ENCODE measurements at regions not wholly inside any gene's neighbourhood (a gene's known extent, or its start where the extent isn't known, plus 50 kb on each side); places are given as distances from the start of the nearest gene placed in this dataset.
A peak's percentile ranks its signal among the peaks of the same experiment; 100 is the strongest.

GRCh38 chr2:71791501-71792135 is 338.3 kb downstream of the DYSF start:
- DNase-seq (ENCODE audit: low read depth): no peak

GRCh38 chr2:71791061-71791450 is 337.7 kb downstream of the DYSF start:
- DNase-seq (ENCODE audit: low read depth): no peak

- no peak for DNase-seq (ENCODE audit: low read depth)
These were observed 337.1 kb downstream of the DYSF start for GRCh38 chr2:71790226-71791060.

GRCh38 chr2:71789556-71790204 is 336.3 kb downstream of the DYSF start:
- DNase-seq (ENCODE audit: low read depth): no peak

GRCh38 chr2:71788601-71789240 is 335.4 kb downstream of the DYSF start:
- DNase-seq (ENCODE audit: low read depth): no peak

GRCh38 chr2:71788186-71788525 is 334.8 kb downstream of the DYSF start:
- no peak for DNase-seq (ENCODE audit: low read depth)

GRCh38 chr2:71787476-71788185 is 334.3 kb downstream of the DYSF start:
- DNase-seq (ENCODE audit: low read depth): no peak

GRCh38 chr2:71787108-71787415 is 333.7 kb downstream of the DYSF start:
- DNase-seq (ENCODE audit: low read depth): no peak

- DNase-seq (ENCODE audit: low read depth): no peak
These were observed 333.1 kb downstream of the DYSF start for GRCh38 chr2:71786291-71787107.

- DNase-seq (ENCODE audit: low read depth): no peak
These were observed 332.2 kb downstream of the DYSF start for GRCh38 chr2:71785516-71785981.

GRCh38 chr2:71784734-71785511 is 331.6 kb downstream of the DYSF start:
- DNase-seq (ENCODE audit: low read depth): peak; percentile 58

- DNase-seq (ENCODE audit: low read depth): no peak
These were observed 330.5 kb downstream of the DYSF start for GRCh38 chr2:71783815-71784214.

GRCh38 chr2:71783215-71783614 is 329.9 kb downstream of the DYSF start:
- no peak for DNase-seq (ENCODE audit: low read depth)

- no peak for DNase-seq (ENCODE audit: low read depth)
These were observed 329.0 kb downstream of the DYSF start for GRCh38 chr2:71782323-71782722.

- no peak for DNase-seq (ENCODE audit: low read depth)
These were observed 328.4 kb downstream of the DYSF start for GRCh38 chr2:71781695-71782228.

- no peak for DNase-seq (ENCODE audit: low read depth)
These were observed 326.8 kb downstream of the DYSF start for GRCh38 chr2:71780162-71780561.

GRCh38 chr2:71779774-71780105 is 326.4 kb downstream of the DYSF start:
- DNase-seq (ENCODE audit: low read depth): no peak

- DNase-seq (ENCODE audit: low read depth): no peak
These were observed 325.8 kb downstream of the DYSF start for GRCh38 chr2:71778936-71779773.

- no peak for DNase-seq (ENCODE audit: low read depth)
These were observed 325.2 kb downstream of the DYSF start for GRCh38 chr2:71778514-71778913.

All from HS-5 (cell line).